22Rv1 (cell line): ENCODE measurements at regions not wholly inside any gene's neighbourhood (a gene's known extent, or its start where the extent isn't known, plus 50 kb on each side); places are given as distances from the start of the nearest gene placed in this dataset.

ENCODE experiments used
- ZFX ChIP-seq: fragments of 450-650 bp; IDR thresholded peaks from 2 replicates; pipeline ENCODE4 v1.6.1; 2017; ENCODE audit warnings: antibody characterized with exemption, borderline replicate concordance
- TF ChIP-seq, protein P1 (sequence below): fragments of 450-650 bp; IDR thresholded peaks from 2 replicates; pipeline ENCODE4 v1.5.1; 2017; ENCODE audit warnings: mild to moderate bottlenecking

DNA sequence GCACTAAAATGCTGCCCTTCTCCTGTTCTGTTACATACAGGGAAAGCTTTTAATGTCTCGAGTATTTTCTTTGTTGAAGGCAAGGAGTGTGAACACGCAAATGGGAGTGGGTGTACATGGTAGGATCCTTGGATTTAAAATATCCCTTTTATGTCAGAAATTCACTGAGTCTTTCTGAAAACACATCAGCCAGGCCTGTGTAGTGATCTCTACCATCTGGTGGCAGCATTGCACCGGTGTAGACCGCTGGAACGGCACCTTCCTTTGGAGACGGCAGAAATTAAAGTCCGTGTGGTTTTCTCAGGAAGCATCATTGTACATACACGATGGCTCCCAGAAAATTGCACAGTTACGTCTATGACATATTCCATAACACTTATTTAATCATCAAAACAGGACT is 515.8 kb downstream of the GALR1 start:
- TF ChIP-seq, protein P1, sequence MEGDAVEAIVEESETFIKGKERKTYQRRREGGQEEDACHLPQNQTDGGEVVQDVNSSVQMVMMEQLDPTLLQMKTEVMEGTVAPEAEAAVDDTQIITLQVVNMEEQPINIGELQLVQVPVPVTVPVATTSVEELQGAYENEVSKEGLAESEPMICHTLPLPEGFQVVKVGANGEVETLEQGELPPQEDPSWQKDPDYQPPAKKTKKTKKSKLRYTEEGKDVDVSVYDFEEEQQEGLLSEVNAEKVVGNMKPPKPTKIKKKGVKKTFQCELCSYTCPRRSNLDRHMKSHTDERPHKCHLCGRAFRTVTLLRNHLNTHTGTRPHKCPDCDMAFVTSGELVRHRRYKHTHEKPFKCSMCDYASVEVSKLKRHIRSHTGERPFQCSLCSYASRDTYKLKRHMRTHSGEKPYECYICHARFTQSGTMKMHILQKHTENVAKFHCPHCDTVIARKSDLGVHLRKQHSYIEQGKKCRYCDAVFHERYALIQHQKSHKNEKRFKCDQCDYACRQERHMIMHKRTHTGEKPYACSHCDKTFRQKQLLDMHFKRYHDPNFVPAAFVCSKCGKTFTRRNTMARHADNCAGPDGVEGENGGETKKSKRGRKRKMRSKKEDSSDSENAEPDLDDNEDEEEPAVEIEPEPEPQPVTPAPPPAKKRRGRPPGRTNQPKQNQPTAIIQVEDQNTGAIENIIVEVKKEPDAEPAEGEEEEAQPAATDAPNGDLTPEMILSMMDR: peak; percentile 72
- no peak for TF ChIP-seq ZFX
